RWPE2 (cell line): ENCODE measurements at regions not wholly inside any gene's neighbourhood (a gene's known extent, or its start where the extent isn't known, plus 50 kb on each side); places are given as distances from the start of the nearest gene placed in this dataset.

Experiments used
- ATAC-seq: fragments of 200-7000 bp; cut with Tn5 transposase; 3 replicates; pipeline ENCODE4 v1.9.1; 2021; ENCODE audit warnings: low read depth
- DNase-seq: peaks from one replicate; pipeline ENCODE4 v3.0.0-alpha.2; 2020; ENCODE audit warnings: low spot score
- H3K27ac ChIP-seq: fragments of 450-650 bp; 2 replicates; pipeline ENCODE4 v1.5.1; 2017; ENCODE audit warnings: mild to moderate bottlenecking; ENCODE audit not compliant: poor library complexity, severe bottlenecking
- H3K27me3 ChIP-seq: fragments of 250-450 bp; sonication (Bioruptor Pico); 2 replicates; pipeline ENCODE4 v1.5.1; 2021; ENCODE audit warnings: mild to moderate bottlenecking, moderate library complexity; ENCODE audit not compliant: insufficient read depth, poor library complexity, severe bottlenecking
- H3K36me3 ChIP-seq: fragments of 250-450 bp; sonication (Bioruptor Pico); 2 replicates; pipeline ENCODE4 v1.5.1; 2020; ENCODE audit warnings: low read depth, mild to moderate bottlenecking, moderate library complexity
- H3K4me1 ChIP-seq: fragments of 250-450 bp; sonication (Bioruptor Pico); 2 replicates; pipeline ENCODE4 v1.5.1; 2021; ENCODE audit warnings: mild to moderate bottlenecking, moderate library complexity; ENCODE audit not compliant: insufficient read depth, poor library complexity, severe bottlenecking
- H3K4me3 ChIP-seq: fragments of 250-450 bp; sonication (Bioruptor Pico); 2 replicates; pipeline ENCODE4 v1.5.1; 2021; ENCODE audit warnings: mild to moderate bottlenecking, moderate library complexity; ENCODE audit not compliant: severe bottlenecking
- H3K9me3 ChIP-seq: fragments of 250-450 bp; sonication (Bioruptor Pico); 2 replicates; pipeline ENCODE4 v1.5.1; 2021; ENCODE audit warnings: mild to moderate bottlenecking, moderate library complexity; ENCODE audit not compliant: severe bottlenecking
- CTCF ChIP-seq: fragments of 450-650 bp; IDR thresholded peaks from one replicate; pipeline ENCODE4 v1.5.1; 2017; ENCODE audit warnings: mild to moderate bottlenecking, moderate library complexity; ENCODE audit not compliant: poor library complexity, severe bottlenecking

GRCh38 chr1:5733596-5733995 is 258.6 kb downstream of the NPHP4 start:
- no peak for ATAC-seq
- Histone ChIP-seq H3K4me3 (no peak overlapping the region), H3K4me1 (no peaks in the 10 kb centered on the region), H3K27me3 (no peaks in the 10 kb centered on the region), H3K27ac (no peak overlapping the region), H3K36me3 (no peaks in the 10 kb centered on the region), H3K9me3 (no peaks in the 10 kb centered on the region)
- no peak for TF ChIP-seq CTCF
- DNase-seq, result peak; percentile 29

GRCh38 chr1:5731110-5731423 is 261.2 kb downstream of the NPHP4 start:
- Histone ChIP-seq H3K4me1 (no peaks in the 10 kb centered on the region), H3K9me3 (no peaks in the 10 kb centered on the region), H3K36me3 (no peaks in the 10 kb centered on the region), H3K27me3 (no peaks in the 10 kb centered on the region), H3K4me3 (no peak overlapping the region), H3K27ac (no peak overlapping the region)
- peak; percentile 32 for DNase-seq
- no peak for ATAC-seq
- no peak for TF ChIP-seq CTCF

GRCh38 chr1:5730272-5731109 is 261.7 kb downstream of the NPHP4 start:
- H3K4me1 ChIP-seq, result no peaks in the 10 kb centered on the region
- ATAC-seq (no peak), DNase-seq (peak; percentile 43)
- no peaks in the 10 kb centered on the region for H3K36me3 ChIP-seq
- H3K9me3 ChIP-seq, result no peaks in the 10 kb centered on the region
- no peaks in the 10 kb centered on the region for H3K27me3 ChIP-seq
- H3K4me3 ChIP-seq, result no peak overlapping the region
- no peak overlapping the region for H3K27ac ChIP-seq
- no peak for TF ChIP-seq CTCF

- no peaks in the 10 kb centered on the region for H3K27me3 ChIP-seq
- ATAC-seq (no peak), DNase-seq (peak; percentile 27)
- no peaks in the 10 kb centered on the region for H3K36me3 ChIP-seq
- H3K4me1 ChIP-seq, result no peaks in the 10 kb centered on the region
- no peak overlapping the region for H3K4me3 ChIP-seq
- H3K27ac ChIP-seq, result no peak overlapping the region
- no peak for TF ChIP-seq CTCF
- no peaks in the 10 kb centered on the region for H3K9me3 ChIP-seq
Observed at GRCh38 chr1:5729636-5730145, 262.5 kb downstream of the NPHP4 start.
